Ishikawa (cell line): ENCODE measurements at regions not wholly inside any gene's neighbourhood (a gene's known extent, or its start where the extent isn't known, plus 50 kb on each side); places are given as distances from the start of the nearest gene placed in this dataset.

Experiments used
- CEBPB ChIP-seq: IDR thresholded peaks from 2 replicates; pipeline ENCODE4 v1.6.1; 2012
- CREB1 ChIP-seq: IDR thresholded peaks from 2 replicates; pipeline ENCODE4 v1.6.1; 2012; ENCODE audit warnings: low read depth
- EP300 ChIP-seq: IDR thresholded peaks from 2 replicates; pipeline ENCODE4 v1.6.1; 2012; ENCODE audit warnings: borderline replicate concordance
- MAX ChIP-seq: IDR thresholded peaks from 2 replicates; pipeline ENCODE4 v1.6.1; 2012
- TAF1 ChIP-seq: IDR thresholded peaks from 2 replicates; pipeline ENCODE4 v1.6.1; 2012; ENCODE audit warnings: low read depth, mild to moderate bottlenecking
- ZBTB7A ChIP-seq: IDR thresholded peaks from 2 replicates; pipeline ENCODE4 v1.6.1; 2012; ENCODE audit warnings: low read depth
- TF ChIP-seq, protein P1 (sequence below): IDR thresholded peaks from 2 replicates; pipeline ENCODE4 v1.6.1; 2012; ENCODE audit warnings: low read depth, mild to moderate bottlenecking

- TF ChIP-seq CEBPB (no peak), CREB1 (no peak), EP300 (no peak), TAF1 (no peak), ZBTB7A (no peak), MAX (no peak)
- TF ChIP-seq, protein P1, sequence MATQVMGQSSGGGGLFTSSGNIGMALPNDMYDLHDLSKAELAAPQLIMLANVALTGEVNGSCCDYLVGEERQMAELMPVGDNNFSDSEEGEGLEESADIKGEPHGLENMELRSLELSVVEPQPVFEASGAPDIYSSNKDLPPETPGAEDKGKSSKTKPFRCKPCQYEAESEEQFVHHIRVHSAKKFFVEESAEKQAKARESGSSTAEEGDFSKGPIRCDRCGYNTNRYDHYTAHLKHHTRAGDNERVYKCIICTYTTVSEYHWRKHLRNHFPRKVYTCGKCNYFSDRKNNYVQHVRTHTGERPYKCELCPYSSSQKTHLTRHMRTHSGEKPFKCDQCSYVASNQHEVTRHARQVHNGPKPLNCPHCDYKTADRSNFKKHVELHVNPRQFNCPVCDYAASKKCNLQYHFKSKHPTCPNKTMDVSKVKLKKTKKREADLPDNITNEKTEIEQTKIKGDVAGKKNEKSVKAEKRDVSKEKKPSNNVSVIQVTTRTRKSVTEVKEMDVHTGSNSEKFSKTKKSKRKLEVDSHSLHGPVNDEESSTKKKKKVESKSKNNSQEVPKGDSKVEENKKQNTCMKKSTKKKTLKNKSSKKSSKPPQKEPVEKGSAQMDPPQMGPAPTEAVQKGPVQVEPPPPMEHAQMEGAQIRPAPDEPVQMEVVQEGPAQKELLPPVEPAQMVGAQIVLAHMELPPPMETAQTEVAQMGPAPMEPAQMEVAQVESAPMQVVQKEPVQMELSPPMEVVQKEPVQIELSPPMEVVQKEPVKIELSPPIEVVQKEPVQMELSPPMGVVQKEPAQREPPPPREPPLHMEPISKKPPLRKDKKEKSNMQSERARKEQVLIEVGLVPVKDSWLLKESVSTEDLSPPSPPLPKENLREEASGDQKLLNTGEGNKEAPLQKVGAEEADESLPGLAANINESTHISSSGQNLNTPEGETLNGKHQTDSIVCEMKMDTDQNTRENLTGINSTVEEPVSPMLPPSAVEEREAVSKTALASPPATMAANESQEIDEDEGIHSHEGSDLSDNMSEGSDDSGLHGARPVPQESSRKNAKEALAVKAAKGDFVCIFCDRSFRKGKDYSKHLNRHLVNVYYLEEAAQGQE: no peak
Measured at GRCh38 chr3:66163222-66163621, 57.6 kb upstream of the SLC25A26 start.
